KOPT-K1 (cell line): ENCODE measurements at regions not wholly inside any gene's neighbourhood (a gene's known extent, or its start where the extent isn't known, plus 50 kb on each side); places are given as distances from the start of the nearest gene placed in this dataset.
"Not testable (repeated sequence)": the region's sequence is repeated elsewhere in the genome, so short reads cannot be mapped to it uniquely, and the experiment has no call there.

Experiments
- H3K27ac ChIP-seq: fragments of 200-600 bp; sonication (generic); 2 replicates; pipeline ENCODE4 v1.5.1; 2016; ENCODE audit warnings: antibody characterized with exemption, mild to moderate bottlenecking, low read depth, low read length; ENCODE audit not compliant: poor library complexity, severe bottlenecking
- H3K36me3 ChIP-seq: fragments of 200-600 bp; sonication (generic); 2 replicates; pipeline ENCODE4 v1.5.1; 2017; ENCODE audit warnings: antibody characterized with exemption, mild to moderate bottlenecking, low read length, moderate library complexity; ENCODE audit not compliant: insufficient read depth
- H3K9me3 ChIP-seq: fragments of 200-600 bp; sonication (generic); 2 replicates; pipeline ENCODE4 v1.5.1; 2017; ENCODE audit warnings: antibody characterized with exemption, low read length, mild to moderate bottlenecking; ENCODE audit not compliant: insufficient read depth, poor library complexity, severe bottlenecking

GRCh38 chr5:81826128-81826527 lies 75.2 kb upstream of the SSBP2 start:
- Histone ChIP-seq H3K36me3 (no peaks in the 10 kb centered on the region), H3K9me3 (no peaks in the 10 kb centered on the region), H3K27ac (no peak overlapping the region)

DNA sequence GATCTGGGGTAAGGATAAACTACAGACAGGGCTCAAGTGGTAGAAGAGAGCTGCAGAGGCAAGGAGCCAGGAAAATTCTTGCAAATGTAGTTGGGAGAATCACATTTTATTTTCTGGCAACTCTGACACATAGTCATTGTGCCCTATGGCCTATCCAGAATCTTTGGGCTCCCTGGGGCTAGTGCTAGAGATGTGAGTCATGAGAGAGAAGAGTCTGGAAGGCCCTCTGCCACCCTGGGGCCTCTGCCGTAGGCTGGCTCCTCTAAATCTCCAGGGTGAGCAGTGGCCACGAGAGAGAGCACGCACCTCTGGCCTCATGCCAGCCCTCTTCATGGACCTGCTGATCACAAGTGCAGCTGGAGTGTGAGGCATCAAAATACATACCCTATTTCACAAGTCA lies 74.3 kb upstream of the SSBP2 start:
- no peaks in the 10 kb centered on the region for H3K36me3 ChIP-seq
- H3K9me3 ChIP-seq = no peaks in the 10 kb centered on the region
- no peak overlapping the region for H3K27ac ChIP-seq

DNA sequence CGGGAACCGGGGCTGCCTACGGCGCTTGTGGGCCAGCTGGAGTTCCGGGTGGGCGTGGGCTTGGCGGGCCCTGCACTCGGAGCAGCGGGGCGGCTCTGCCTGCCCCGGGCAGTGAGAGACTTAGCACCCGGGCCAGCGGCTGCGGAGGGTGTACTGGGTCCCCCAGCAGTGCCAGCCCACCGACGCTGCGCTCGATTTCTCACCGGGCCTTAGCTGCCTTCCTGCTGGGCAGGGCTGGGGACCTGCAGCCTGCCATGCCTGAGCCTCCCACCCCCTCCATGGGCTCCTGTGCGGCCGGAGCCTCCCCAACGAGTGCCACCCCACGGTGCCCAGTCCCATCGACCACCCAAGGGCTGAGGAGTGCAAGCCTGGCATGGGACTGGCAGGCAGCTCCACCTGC lies 72.8 kb upstream of the SSBP2 start:
- not testable (repeated sequence) for H3K9me3 ChIP-seq, H3K27ac ChIP-seq

GRCh38 chr5:81820863-81821262 lies 70.0 kb upstream of the SSBP2 start:
- H3K27ac ChIP-seq = no peak overlapping the region
- H3K36me3 ChIP-seq = no peaks in the 10 kb centered on the region
- H3K9me3 ChIP-seq = no peaks in the 10 kb centered on the region

More for the DNA sequence above, 72.8 kb upstream of the SSBP2 start:
- H3K36me3 ChIP-seq = not testable (repeated sequence)

GRCh38 chr5:81820318-81820636 lies 69.4 kb upstream of the SSBP2 start:
- Histone ChIP-seq H3K27ac (no peak overlapping the region), H3K9me3 (no peaks in the 10 kb centered on the region), H3K36me3 (no peaks in the 10 kb centered on the region)

DNA sequence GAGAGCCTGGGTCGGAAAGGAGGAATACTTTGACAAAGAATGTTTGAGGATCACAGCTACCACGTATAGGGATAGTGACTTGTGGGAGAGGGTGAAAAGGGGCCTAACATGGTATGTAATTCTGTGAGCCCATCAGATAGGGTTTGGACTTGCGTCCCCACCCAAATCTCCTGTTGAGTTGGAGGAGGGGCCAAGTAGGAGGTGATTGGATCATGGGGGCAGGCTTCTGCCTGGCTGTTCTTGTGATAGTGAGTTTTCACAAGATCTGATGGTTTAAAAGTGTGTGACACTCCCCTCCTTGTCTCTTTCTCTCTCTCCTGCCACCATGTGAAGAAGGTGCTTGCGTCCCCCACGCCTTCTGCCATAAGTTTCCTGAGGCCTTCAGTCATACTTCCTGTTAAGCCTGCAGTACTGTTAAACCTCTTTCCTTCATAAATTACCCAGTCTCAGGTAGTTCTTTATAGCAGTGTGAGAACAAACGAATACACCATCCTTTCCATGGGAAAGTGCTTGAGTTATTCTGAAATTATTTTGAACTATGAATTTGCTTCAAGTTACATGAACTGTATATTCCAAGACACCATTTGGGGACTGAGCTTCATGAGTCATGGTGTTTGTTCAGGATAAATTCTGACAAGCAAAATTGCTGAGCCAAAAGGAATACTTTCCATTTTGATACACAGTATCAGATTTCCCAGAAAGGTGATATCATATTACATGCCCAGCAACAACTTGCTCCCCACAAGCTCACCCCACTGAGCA lies 68.8 kb upstream of the SSBP2 start:
- Histone ChIP-seq H3K36me3 (no peaks in the 10 kb centered on the region), H3K27ac (no peak overlapping the region), H3K9me3 (no peaks in the 10 kb centered on the region)

DNA sequence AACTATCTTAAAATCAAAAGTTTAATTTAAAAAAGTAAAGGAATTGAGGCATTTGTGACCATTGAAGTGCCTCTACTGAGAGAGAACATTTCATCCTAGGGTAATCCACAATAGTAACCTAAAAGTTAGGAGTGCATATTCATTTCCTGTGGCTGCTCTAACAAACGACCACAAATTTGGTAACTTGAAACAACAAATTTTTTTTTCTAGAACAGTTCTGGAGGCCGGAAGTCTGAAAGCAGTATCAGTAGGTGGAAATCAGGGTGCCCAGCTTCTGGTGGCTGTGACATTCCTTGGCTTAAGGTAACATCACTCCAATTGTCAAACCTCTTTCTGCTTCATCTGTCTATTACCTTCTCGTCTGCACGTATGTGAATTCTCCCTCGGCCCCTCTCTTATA lies 67.1 kb upstream of the SSBP2 start:
- Histone ChIP-seq H3K9me3 (no peaks in the 10 kb centered on the region), H3K27ac (no peak overlapping the region), H3K36me3 (no peaks in the 10 kb centered on the region)

GRCh38 chr5:81817086-81817485 lies 66.2 kb upstream of the SSBP2 start:
- Histone ChIP-seq H3K36me3 (no peaks in the 10 kb centered on the region), H3K27ac (no peak overlapping the region), H3K9me3 (no peaks in the 10 kb centered on the region)

DNA sequence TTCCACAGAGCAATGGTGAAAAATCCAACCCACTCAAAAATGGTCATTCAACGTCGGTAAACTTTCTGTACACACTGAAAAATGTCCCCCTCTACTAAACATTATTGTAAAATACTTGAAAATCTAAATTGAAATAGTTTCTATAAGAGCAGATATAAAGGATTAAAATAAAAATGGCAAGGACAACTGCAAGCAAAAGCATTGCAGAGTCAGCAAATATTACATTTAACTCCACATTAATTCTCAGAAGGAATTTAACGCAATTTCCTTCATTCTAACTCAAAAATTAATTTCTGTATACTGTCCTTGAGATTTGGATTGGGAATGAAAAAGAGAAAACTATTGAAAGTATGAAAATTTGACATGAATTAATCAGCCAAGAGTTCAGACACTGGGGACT lies 64.4 kb upstream of the SSBP2 start:
- Histone ChIP-seq H3K27ac (no peak overlapping the region), H3K9me3 (no peaks in the 10 kb centered on the region)

GRCh38 chr5:81808106-81808505 lies 57.2 kb upstream of the SSBP2 start:
- H3K36me3 ChIP-seq = no peaks in the 10 kb centered on the region
- peaks cover 26% of the 10 kb centered on the region for H3K9me3 ChIP-seq
- H3K27ac ChIP-seq = no peak overlapping the region

More for the DNA sequence above, 64.4 kb upstream of the SSBP2 start:
- no peaks in the 10 kb centered on the region for H3K36me3 ChIP-seq

DNA sequence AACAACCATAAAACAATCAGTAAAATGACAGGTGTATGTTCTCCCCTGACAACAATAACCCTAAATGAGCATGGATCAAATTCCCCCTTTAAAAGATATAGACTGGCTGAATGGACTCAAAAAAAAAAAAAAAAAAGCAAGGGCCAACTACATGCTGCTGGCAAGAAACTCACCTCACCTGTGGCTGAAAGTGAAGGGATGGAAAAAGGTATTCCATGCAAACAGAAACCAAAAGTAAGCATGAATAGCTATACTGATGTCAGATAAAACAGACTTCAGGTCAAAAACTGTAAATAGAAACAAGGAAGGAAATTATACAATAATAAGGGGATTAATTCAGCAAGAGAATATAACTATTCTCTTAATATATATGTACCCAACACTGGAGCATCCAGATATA lies 54.2 kb upstream of the SSBP2 start:
- H3K9me3 ChIP-seq = peaks cover 26% of the 10 kb centered on the region
- no peak overlapping the region for H3K27ac ChIP-seq
- no peaks in the 10 kb centered on the region for H3K36me3 ChIP-seq

DNA sequence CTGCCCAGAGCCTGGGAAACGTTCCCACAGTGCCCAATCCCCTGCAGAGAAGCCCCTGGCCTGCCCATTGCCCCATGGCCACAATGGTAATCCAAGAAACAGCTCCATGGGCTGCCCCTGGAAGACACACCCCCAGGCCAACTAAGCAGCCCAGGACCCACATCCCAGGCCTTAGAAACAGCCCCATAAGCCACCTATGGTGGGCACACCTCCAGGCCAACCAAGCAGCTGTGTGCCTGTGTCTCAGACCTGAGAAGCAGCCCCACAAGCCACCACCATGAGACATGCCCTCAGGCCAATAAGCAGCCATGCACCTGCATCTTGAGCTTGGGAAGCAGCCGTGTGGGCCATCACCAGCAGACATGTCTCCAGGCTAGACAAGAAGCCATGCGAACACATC lies 52.9 kb upstream of the SSBP2 start:
- no peaks in the 10 kb centered on the region for H3K36me3 ChIP-seq
- peaks cover 24% of the 10 kb centered on the region for H3K9me3 ChIP-seq
- no peak overlapping the region for H3K27ac ChIP-seq

DNA sequence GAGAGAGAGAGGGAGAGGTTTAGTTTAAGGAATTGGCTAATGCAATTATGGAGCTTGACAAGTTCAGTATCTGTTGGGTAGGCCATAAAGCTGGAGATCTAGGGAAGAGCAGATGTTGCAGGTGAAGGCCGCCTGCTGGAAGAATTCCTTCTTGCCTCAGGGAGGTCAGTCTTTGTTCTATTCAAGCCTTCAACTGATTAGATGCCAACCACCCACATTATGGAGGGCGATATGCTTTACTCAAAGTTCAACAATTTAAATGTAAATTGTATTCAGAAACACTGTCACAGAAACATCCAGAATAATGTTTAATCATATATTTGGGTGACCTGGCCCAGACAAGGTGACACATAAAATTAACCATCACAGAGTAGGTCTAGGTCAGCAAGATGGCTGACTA lies 51.7 kb upstream of the SSBP2 start:
- no peak overlapping the region for H3K27ac ChIP-seq
- peaks cover 12% of the 10 kb centered on the region for H3K9me3 ChIP-seq
- no peaks in the 10 kb centered on the region for H3K36me3 ChIP-seq

DNA sequence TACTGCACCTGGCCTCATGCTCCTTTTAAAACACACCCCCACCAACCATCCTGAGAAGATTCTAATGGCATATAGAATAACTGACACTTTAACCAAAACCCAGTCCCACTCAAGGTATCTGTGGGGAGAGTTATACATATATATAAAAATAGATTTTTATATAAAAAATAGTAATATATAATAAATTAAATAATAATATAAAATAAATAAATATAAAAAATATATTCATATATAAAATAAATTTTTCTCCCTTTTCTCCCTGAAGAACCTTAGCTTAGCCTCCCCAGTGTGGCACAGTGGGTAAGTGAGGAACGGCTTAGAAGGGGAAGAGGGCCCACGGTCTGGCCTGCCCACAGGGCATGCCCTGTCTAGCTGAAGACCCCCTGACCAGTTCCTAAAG lies 51.1 kb upstream of the SSBP2 start:
- Histone ChIP-seq H3K27ac (no peak overlapping the region), H3K9me3 (peaks cover 6% of the 10 kb centered on the region), H3K36me3 (no peaks in the 10 kb centered on the region)

GRCh38 chr5:81800797-81801196 lies 49.9 kb upstream of the SSBP2 start:
- Histone ChIP-seq H3K9me3 (no peaks in the 10 kb centered on the region), H3K36me3 (no peaks in the 10 kb centered on the region), H3K27ac (no peak overlapping the region)
